Large intestine (tissue), 3 donors: ENCODE measurements at regions not wholly inside any gene's neighbourhood (a gene's known extent, or its start where the extent isn't known, plus 50 kb on each side); places are given as distances from the start of the nearest gene placed in this dataset.
"Not testable (repeated sequence)": the region's sequence is repeated elsewhere in the genome, so short reads cannot be mapped to it uniquely, and the experiment has no call there.

ENCODE experiments used
- DNase-seq, 2 donors: peaks; one replicate each; pipeline versions ENCODE4 v3.0.0 to v3.0.0-alpha.2; 2013
- H3K27ac ChIP-seq: one replicate; pipeline ENCODE4 v1.5.1; 2013; ENCODE audit warnings: low read length
- H3K27me3 ChIP-seq: 2 replicates; pipeline ENCODE4 v1.6.1; 2013; ENCODE audit warnings: low read length; ENCODE audit not compliant: control insufficient read depth, insufficient read depth
- H3K36me3 ChIP-seq: 2 replicates; pipeline ENCODE4 v1.6.1; 2013; ENCODE audit warnings: low read length; ENCODE audit not compliant: control insufficient read depth, insufficient read depth
- H3K4me1 ChIP-seq: one replicate; pipeline ENCODE4 v1.6.1; 2013; ENCODE audit warnings: low read length; ENCODE audit not compliant: control insufficient read depth, insufficient read depth
- H3K4me3 ChIP-seq: one replicate; pipeline ENCODE4 v1.5.1; 2013; ENCODE audit warnings: low read length
- H3K9me3 ChIP-seq: one replicate; pipeline ENCODE4 v1.6.1; 2013; ENCODE audit warnings: mild to moderate bottlenecking, low read depth, low read length, moderate library complexity; ENCODE audit not compliant: control insufficient read depth
- WGBS: methylation state at CpG from one replicate; pipeline ENCODE4 v1.1.5; 2013; ENCODE audit warnings: low lambda C conversion rate; ENCODE audit not compliant: insufficient coverage; 5-methylcytosine and 5-hydroxymethylcytosine counted together

GRCh38 chr9:105010089-105010488 lies 82.1 kb upstream of the ABCA1 start:
- not testable (repeated sequence) for H3K36me3 ChIP-seq, H3K27ac ChIP-seq, H3K4me3 ChIP-seq, H3K9me3 ChIP-seq, H3K4me1 ChIP-seq, DNase-seq, H3K27me3 ChIP-seq
- WGBS, result 70% methylated on average over 2 of the region's 3 CpGs

- H3K27ac ChIP-seq, result no peak overlapping the region
- H3K9me3 ChIP-seq, result no peaks in the 10 kb centered on the region
- no peaks in the 10 kb centered on the region for H3K36me3 ChIP-seq
- no CpG with 5 or more reads among the region's 3 CpGs for WGBS
- H3K27me3 ChIP-seq, result no peaks in the 10 kb centered on the region
- H3K4me3 ChIP-seq, result no peak overlapping the region
- no peak for DNase-seq
- no peaks in the 10 kb centered on the region for H3K4me1 ChIP-seq
Observed at GRCh38 chr9:105021917-105022316, 94.0 kb upstream of the ABCA1 start.

GRCh38 chr9:105022545-105022944 lies 94.6 kb upstream of the ABCA1 start:
- not testable (repeated sequence) for H3K4me3 ChIP-seq, H3K27ac ChIP-seq, H3K9me3 ChIP-seq, H3K36me3 ChIP-seq, H3K4me1 ChIP-seq, DNase-seq, H3K27me3 ChIP-seq
- 100% methylated on average over 1 of the region's 5 CpGs for WGBS

- Histone ChIP-seq H3K4me1 (no peaks in the 10 kb centered on the region), H3K27ac (no peak overlapping the region), H3K9me3 (no peaks in the 10 kb centered on the region), H3K27me3 (no peaks in the 10 kb centered on the region), H3K36me3 (no peaks in the 10 kb centered on the region), H3K4me3 (no peak overlapping the region)
- WGBS, result 80% methylated on average over 1 of the region's 1 CpG
- DNase-seq, result no peak
Observed at GRCh38 chr9:105023788-105024187, 95.8 kb upstream of the ABCA1 start.

- H3K27ac ChIP-seq, result no peak overlapping the region
- H3K4me1 ChIP-seq, result no peaks in the 10 kb centered on the region
- H3K36me3 ChIP-seq, result no peaks in the 10 kb centered on the region
- H3K4me3 ChIP-seq, result no peak overlapping the region
- no peak for DNase-seq
- H3K9me3 ChIP-seq, result no peaks in the 10 kb centered on the region
- no CpG with 5 or more reads among the region's 7 CpGs for WGBS
- no peaks in the 10 kb centered on the region for H3K27me3 ChIP-seq
Observed at GRCh38 chr9:105024529-105024928, 96.6 kb upstream of the ABCA1 start.

GRCh38 chr9:105026451-105026850 lies 98.5 kb upstream of the ABCA1 start:
- Histone ChIP-seq H3K4me1 (no peaks in the 10 kb centered on the region), H3K36me3 (no peaks in the 10 kb centered on the region), H3K9me3 (no peaks in the 10 kb centered on the region), H3K4me3 (no peak overlapping the region), H3K27me3 (no peaks in the 10 kb centered on the region), H3K27ac (no peak overlapping the region)
- no CpG with 5 or more reads among the region's 1 CpG for WGBS
- DNase-seq, result no peak

- Histone ChIP-seq H3K36me3 (no peaks in the 10 kb centered on the region), H3K27ac (no peak overlapping the region), H3K4me3 (no peak overlapping the region), H3K27me3 (no peaks in the 10 kb centered on the region), H3K4me1 (no peaks in the 10 kb centered on the region), H3K9me3 (no peaks in the 10 kb centered on the region)
- no CpG with 5 or more reads among the region's 2 CpGs for WGBS
- DNase-seq, result no peak
Observed at GRCh38 chr9:105027084-105027483, 99.1 kb upstream of the ABCA1 start.

GRCh38 chr9:105030285-105030684 lies 102.3 kb upstream of the ABCA1 start:
- no peak for DNase-seq
- Histone ChIP-seq H3K9me3 (no peaks in the 10 kb centered on the region), H3K27me3 (no peaks in the 10 kb centered on the region), H3K27ac (no peak overlapping the region), H3K4me3 (no peak overlapping the region), H3K4me1 (no peaks in the 10 kb centered on the region), H3K36me3 (no peaks in the 10 kb centered on the region)
- 100% methylated on average over 2 of the region's 3 CpGs for WGBS

GRCh38 chr9:105037139-105037538 lies 109.2 kb upstream of the ABCA1 start:
- Histone ChIP-seq H3K27me3 (no peaks in the 10 kb centered on the region), H3K9me3 (no peaks in the 10 kb centered on the region), H3K4me3 (no peak overlapping the region), H3K27ac (no peak overlapping the region), H3K4me1 (no peaks in the 10 kb centered on the region), H3K36me3 (no peaks in the 10 kb centered on the region)
- DNase-seq, result no peak
- 100% methylated on average over 1 of the region's 1 CpG for WGBS

- 89% methylated on average over 3 of the region's 3 CpGs for WGBS
- no peaks in the 10 kb centered on the region for H3K4me1 ChIP-seq
- no peak overlapping the region for H3K4me3 ChIP-seq
- no peaks in the 10 kb centered on the region for H3K27me3 ChIP-seq
- H3K36me3 ChIP-seq, result no peaks in the 10 kb centered on the region
- DNase-seq, result no peak
- no peaks in the 10 kb centered on the region for H3K9me3 ChIP-seq
- H3K27ac ChIP-seq, result no peak overlapping the region
Observed at GRCh38 chr9:105038051-105038450, 110.1 kb upstream of the ABCA1 start.

GRCh38 chr9:105039175-105039799 lies 111.3 kb upstream of the ABCA1 start:
- H3K4me3 ChIP-seq, result no peak overlapping the region
- no CpG with 5 or more reads among the region's 3 CpGs for WGBS
- no peaks in the 10 kb centered on the region for H3K9me3 ChIP-seq
- DNase-seq, result no peak
- no peaks in the 10 kb centered on the region for H3K27me3 ChIP-seq
- H3K36me3 ChIP-seq, result no peaks in the 10 kb centered on the region
- H3K27ac ChIP-seq, result no peak overlapping the region
- no peaks in the 10 kb centered on the region for H3K4me1 ChIP-seq
